HUES48 (cell line): ENCODE measurements at regions not wholly inside any gene's neighbourhood (a gene's known extent, or its start where the extent isn't known, plus 50 kb on each side); places are given as distances from the start of the nearest gene placed in this dataset.
"Not testable (repeated sequence)": the region's sequence is repeated elsewhere in the genome, so short reads cannot be mapped to it uniquely, and the experiment has no call there.

Experiments used
- H3K27ac ChIP-seq: one replicate; pipeline ENCODE4 v1.7.0; 2013; ENCODE audit warnings: low read depth, low read length, inconsistent platforms
- H3K27me3 ChIP-seq: 2 replicates; pipeline ENCODE4 v1.6.1; 2013; ENCODE audit warnings: mild to moderate bottlenecking, low read length; ENCODE audit not compliant: control insufficient read depth, insufficient read depth
- H3K36me3 ChIP-seq: 2 replicates; pipeline ENCODE4 v1.6.1; 2013; ENCODE audit warnings: low read length; ENCODE audit not compliant: control insufficient read depth, insufficient read depth
- H3K4me1 ChIP-seq: 2 replicates; pipeline ENCODE4 v1.6.1; 2013; ENCODE audit warnings: mild to moderate bottlenecking, low read length; ENCODE audit not compliant: control insufficient read depth, insufficient read depth
- H3K4me3 ChIP-seq: 2 replicates; pipeline ENCODE4 v1.5.1; 2013; ENCODE audit warnings: mild to moderate bottlenecking, low read depth, low read length
- H3K9ac ChIP-seq: 2 replicates; pipeline ENCODE4 v1.6.1; 2013; ENCODE audit warnings: mild to moderate bottlenecking, low read depth, low read length, moderate library complexity
- H3K9me3 ChIP-seq: 2 replicates; pipeline ENCODE4 v1.6.1; 2013; ENCODE audit warnings: low read length; ENCODE audit not compliant: control insufficient read depth, insufficient read depth

DNA sequence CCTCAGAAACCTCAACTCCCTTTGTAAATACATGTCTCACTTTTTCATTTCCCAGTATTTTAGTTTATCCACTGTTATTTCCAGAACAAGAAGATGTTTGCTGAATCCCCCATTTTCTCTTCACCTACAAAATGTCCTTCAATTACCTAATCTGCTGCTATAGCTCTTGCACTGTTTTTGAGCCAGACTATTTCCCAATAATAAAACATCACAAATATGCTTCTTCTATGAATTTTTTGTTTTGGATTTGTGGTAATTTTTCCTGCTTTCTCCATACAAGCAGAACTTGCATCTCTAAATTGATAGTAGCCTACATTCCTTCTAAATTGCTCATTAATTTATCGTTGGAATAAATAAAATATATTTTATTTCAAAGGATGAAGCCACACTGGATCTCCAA, 199.6 kb upstream of the C1orf87 start:
- H3K27ac ChIP-seq: no peak overlapping the region

DNA sequence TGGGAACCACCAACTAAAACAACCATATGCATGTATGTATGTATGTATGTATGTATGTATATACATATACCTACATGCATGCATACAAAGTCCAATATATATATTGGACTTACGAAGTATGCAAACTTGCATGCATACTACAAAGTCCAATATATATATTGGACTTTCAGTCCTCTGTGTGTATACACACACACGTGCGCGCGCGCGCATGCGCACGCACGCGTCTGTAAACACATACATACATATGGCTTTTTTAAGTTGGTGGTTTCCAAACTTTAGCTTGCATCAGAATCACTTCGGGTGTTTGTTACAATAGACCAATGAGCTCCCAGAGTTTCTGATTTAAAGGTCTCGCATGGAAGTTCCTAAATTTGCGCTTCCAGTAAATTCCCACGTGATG, 197.5 kb upstream of the C1orf87 start:
- H3K27me3 ChIP-seq: no peaks in the 10 kb centered on the region
- no peak overlapping the region for H3K9ac ChIP-seq
- no peaks in the 10 kb centered on the region for H3K9me3 ChIP-seq
- H3K36me3 ChIP-seq: no peaks in the 10 kb centered on the region
- H3K4me3 ChIP-seq: no peak overlapping the region
- H3K27ac ChIP-seq: no peak overlapping the region
- H3K4me1 ChIP-seq: no peaks in the 10 kb centered on the region

More for the DNA sequence above, 199.6 kb upstream of the C1orf87 start:
- no peaks in the 10 kb centered on the region for H3K4me1 ChIP-seq
- no peaks in the 10 kb centered on the region for H3K9me3 ChIP-seq
- no peak overlapping the region for H3K4me3 ChIP-seq
- H3K27me3 ChIP-seq: no peaks in the 10 kb centered on the region
- H3K9ac ChIP-seq: no peak overlapping the region
- no peaks in the 10 kb centered on the region for H3K36me3 ChIP-seq

DNA sequence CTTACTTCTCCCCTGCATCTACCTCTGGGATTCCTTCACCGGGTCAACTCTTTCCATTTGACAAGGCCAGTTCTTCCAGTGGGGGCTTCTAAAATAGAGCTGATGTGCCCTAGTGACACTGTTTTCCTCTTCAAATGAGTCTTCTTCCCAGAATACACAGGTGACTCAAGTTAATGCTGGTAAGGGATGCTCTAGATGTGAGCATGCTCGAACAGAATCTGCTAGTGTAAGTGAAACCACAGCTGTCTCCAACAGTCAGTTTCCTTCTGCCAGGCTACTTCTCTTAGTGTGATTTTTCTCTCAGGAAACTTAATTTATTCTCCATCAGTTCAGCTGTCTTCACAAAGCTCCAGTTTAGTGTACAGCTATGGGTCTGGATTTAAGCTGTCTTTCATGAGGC, 194.9 kb upstream of the C1orf87 start:
- Histone ChIP-seq H3K9ac (no peak overlapping the region), H3K27me3 (no peaks in the 10 kb centered on the region), H3K4me1 (no peaks in the 10 kb centered on the region), H3K4me3 (no peak overlapping the region), H3K36me3 (no peaks in the 10 kb centered on the region), H3K9me3 (no peaks in the 10 kb centered on the region), H3K27ac (no peak overlapping the region)

DNA sequence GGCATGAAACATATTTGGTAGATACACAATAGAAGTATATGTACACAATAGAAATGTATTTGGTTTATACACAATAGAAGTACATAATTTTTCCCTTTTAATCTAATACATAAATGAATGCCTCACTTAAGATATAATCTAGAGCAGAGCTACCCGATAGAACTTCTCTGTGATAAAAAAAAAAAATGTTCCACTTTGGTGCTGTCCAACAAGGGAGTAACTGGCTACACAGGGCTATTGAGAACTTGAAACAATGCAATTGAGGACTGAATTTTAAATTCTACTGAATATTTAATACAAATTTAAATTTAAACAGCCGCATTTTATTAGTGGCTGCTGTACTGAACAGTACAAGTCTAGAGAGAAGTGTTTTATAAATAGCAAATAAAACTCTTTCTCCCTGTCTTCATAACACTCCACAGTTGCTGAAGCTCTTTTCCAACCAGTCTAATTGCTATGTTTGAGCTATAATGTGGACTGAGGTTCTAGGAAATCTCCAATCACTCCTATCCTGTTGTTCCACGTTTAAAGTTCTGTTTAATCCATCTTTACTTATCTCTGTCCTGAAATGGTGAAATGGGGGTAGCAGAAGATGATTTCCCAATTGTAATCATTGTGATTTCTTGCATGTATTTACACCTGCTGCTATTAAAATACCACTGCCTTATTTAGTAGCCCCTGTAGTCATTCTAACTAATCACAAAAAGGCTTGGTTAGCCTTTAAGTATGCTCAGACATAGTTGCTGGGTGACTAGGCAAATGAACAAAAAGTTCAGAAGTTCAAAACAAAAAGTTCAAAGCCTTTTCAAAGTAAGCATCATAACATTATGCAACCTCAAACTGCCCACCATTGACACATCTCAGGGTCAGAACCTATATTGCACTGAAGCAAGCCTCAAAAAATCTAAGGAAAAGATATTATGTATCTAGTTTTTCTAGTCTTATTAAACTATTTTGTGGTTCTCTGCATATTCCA, 192.3 kb upstream of the C1orf87 start:
- no peaks in the 10 kb centered on the region for H3K27me3 ChIP-seq
- H3K36me3 ChIP-seq: no peaks in the 10 kb centered on the region
- H3K27ac ChIP-seq: no peak overlapping the region
- H3K9ac ChIP-seq: no peak overlapping the region
- H3K4me3 ChIP-seq: no peak overlapping the region
- H3K9me3 ChIP-seq: no peaks in the 10 kb centered on the region
- no peaks in the 10 kb centered on the region for H3K4me1 ChIP-seq

DNA sequence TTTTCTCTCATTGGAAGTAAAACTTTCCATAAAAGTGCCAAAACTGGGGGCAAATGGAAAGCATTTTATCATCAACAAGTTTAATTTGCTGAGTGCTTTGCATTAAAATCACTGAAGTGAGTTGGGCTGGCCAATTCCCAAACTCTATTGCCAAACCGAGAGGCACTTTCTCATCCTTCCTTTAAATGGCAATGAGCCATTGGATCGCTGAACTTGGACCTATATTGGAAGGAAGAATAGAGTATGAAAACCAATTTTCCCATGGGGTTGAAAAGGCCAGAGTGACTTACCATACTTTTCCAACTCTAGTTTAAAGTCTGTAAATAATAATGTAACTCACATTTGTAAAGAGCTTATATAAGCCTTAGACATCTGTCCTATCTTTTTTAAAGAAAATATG, 189.1 kb upstream of the C1orf87 start:
- H3K27ac ChIP-seq: no peak overlapping the region
- no peak overlapping the region for H3K9ac ChIP-seq
- H3K9me3 ChIP-seq: no peaks in the 10 kb centered on the region
- no peak overlapping the region for H3K4me3 ChIP-seq
- no peaks in the 10 kb centered on the region for H3K36me3 ChIP-seq
- H3K4me1 ChIP-seq: no peaks in the 10 kb centered on the region
- H3K27me3 ChIP-seq: no peaks in the 10 kb centered on the region

DNA sequence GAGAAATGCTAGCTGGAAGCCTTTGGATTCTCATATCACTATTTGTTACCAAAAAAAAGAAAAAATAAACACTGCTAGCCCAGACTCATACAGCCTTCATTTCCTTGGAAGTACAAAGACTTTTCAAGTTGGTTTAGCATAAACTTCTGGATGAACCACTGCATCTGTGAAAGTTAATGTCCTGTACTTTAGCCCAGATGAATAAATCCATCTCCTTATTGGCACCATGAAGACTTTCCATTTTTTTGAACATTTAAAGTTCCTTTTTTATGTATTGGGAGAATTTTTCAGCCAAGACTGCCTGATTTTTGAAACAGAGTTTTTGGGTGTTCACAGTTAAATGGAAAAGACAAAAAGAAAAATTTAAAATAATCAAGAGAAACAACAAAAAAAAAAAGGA, 184.0 kb upstream of the C1orf87 start:
- Histone ChIP-seq H3K27ac (no peak overlapping the region), H3K4me1 (no peaks in the 10 kb centered on the region), H3K4me3 (no peak overlapping the region), H3K9me3 (no peaks in the 10 kb centered on the region), H3K27me3 (no peaks in the 10 kb centered on the region), H3K36me3 (no peaks in the 10 kb centered on the region), H3K9ac (no peak overlapping the region)

DNA sequence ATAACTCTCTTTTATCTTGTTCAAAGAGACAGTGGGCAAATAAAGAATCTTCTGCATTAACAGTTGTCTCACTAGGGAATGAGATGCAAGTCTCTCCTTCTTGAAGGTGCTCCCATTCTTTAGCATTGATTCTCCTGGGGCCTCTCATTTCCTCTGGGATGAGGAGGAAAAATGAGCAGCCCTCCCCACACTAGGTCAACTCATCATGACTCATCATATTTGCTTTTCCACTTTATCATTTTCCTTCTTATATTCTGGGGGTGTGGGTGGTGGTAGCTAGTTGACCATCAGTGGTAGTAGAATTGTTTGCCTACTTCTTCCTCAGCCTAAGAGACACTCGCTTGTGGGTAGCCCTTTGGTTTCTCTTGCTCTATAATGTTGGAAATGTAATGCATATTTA, 182.0 kb upstream of the C1orf87 start:
- no peak overlapping the region for H3K27ac ChIP-seq
- H3K36me3 ChIP-seq: no peaks in the 10 kb centered on the region
- H3K4me1 ChIP-seq: no peaks in the 10 kb centered on the region
- no peak overlapping the region for H3K4me3 ChIP-seq
- H3K27me3 ChIP-seq: no peaks in the 10 kb centered on the region
- no peak overlapping the region for H3K9ac ChIP-seq
- H3K9me3 ChIP-seq: no peaks in the 10 kb centered on the region

DNA sequence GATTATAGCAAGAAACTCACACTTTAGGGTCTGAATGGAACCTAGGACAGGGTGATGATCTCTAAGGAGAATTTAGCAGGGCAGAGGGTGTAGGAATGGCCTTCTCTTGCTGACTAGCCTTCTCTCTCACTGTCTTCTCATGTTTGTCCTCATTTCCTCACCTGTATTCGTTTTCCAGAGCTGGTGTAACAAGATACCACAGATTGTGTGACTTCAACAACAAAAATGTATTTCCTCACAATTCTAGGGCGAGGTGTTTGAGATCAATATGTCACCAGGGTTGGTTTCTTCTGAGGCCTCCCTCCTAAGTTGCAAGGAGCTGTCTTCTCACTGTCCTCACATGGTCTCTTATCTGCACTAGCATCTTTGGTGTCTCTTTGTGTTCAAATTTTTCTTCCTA, 177.9 kb upstream of the C1orf87 start:
- H3K27ac ChIP-seq: no peak overlapping the region
- H3K9me3 ChIP-seq: no peaks in the 10 kb centered on the region
- H3K27me3 ChIP-seq: no peaks in the 10 kb centered on the region
- H3K4me1 ChIP-seq: no peaks in the 10 kb centered on the region
- H3K36me3 ChIP-seq: no peaks in the 10 kb centered on the region
- H3K9ac ChIP-seq: no peak overlapping the region
- no peak overlapping the region for H3K4me3 ChIP-seq

DNA sequence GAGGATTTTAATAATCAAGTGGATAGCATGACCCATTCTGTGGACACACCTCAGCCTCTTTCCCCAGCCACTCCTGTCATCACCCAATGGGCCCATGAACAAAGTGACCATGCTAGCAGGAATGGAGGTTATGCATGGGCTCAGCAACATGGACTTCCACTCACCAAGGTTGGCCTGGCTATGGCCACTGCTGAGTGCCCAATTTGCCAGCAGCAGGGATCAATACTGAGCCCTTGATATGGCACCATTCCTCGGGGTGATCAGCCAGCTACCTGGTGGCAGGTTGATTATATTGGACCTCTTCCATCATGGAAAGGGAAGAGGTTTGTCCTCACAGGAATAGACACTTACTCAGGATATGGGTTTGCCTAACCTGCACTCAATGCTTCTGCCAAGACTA, 173.9 kb upstream of the C1orf87 start:
- H3K9ac ChIP-seq, H3K27ac ChIP-seq, H3K9me3 ChIP-seq, H3K4me3 ChIP-seq, H3K36me3 ChIP-seq, H3K4me1 ChIP-seq, H3K27me3 ChIP-seq: not testable (repeated sequence)

DNA sequence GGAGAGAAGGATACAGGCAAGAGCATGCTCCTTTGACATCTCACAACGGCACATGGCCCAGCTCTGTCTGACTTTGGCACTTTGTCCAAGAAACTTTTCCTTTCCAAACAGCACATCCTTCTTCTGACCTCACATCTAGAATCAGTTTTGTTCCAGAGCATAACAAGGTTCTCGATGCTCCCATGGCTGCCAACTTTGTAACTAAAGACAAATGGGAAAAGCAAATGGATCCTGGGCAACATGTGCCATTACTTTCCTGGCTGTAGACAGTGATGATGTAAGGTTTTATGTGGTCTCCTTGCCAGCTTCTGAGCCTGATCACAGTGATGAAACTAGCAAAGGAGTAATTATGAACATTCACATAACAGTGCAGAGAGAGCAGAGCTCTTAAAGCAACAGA, 171.8 kb upstream of the C1orf87 start:
- no peak overlapping the region for H3K4me3 ChIP-seq

DNA sequence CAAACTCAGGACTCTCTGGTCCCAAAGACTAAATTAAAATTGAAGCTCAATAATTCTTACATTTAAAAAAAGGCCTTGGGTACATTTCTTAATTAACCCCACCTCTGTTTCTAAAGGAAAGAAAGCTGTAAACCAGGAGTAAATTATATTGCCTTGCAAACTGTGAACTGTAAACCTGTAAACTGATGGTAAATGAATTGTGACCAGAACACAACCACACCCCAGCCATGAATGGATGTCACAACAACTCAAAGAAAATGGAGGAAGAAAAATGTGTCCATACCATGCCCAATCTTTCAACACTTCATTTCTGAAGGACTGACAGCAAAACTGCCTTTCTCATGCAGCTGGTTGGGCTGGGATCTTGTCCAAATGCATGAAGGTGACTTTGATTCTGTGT, 171.3 kb upstream of the C1orf87 start:
- Histone ChIP-seq H3K4me3 (no peak overlapping the region), H3K36me3 (no peaks in the 10 kb centered on the region), H3K4me1 (no peaks in the 10 kb centered on the region), H3K27ac (no peak overlapping the region), H3K27me3 (no peaks in the 10 kb centered on the region), H3K9ac (no peak overlapping the region), H3K9me3 (no peaks in the 10 kb centered on the region)

More for the DNA sequence above, 171.8 kb upstream of the C1orf87 start:
- no peak overlapping the region for H3K9ac ChIP-seq
- no peaks in the 10 kb centered on the region for H3K36me3 ChIP-seq
- no peak overlapping the region for H3K27ac ChIP-seq
- H3K27me3 ChIP-seq: no peaks in the 10 kb centered on the region
- no peaks in the 10 kb centered on the region for H3K9me3 ChIP-seq
- H3K4me1 ChIP-seq: no peaks in the 10 kb centered on the region
